Omental fat pad (tissue), 3 donors: ENCODE measurements at regions not wholly inside any gene's neighbourhood (a gene's known extent, or its start where the extent isn't known, plus 50 kb on each side); places are given as distances from the start of the nearest gene placed in this dataset.
"Not testable (repeated sequence)": the region's sequence is repeated elsewhere in the genome, so short reads cannot be mapped to it uniquely, and the experiment has no call there.

Source experiments
- ATAC-seq: fragments of 150-250 bp; one replicate; pipeline ENCODE4 v1.9.1; 2016; ENCODE audit warnings: mild to moderate bottlenecking, moderate library complexity; ENCODE audit not compliant: low FRiP score
- DNase-seq: peaks from one replicate; pipeline ENCODE4 v3.0.0-alpha.2; 2019; ENCODE audit warnings: low spot score
- TF ChIP-seq, protein P1 (sequence below), 3 donors: fragments of 450-650 bp; IDR thresholded peaks; one replicate each; pipeline ENCODE4 v1.5.1; 2016 to 2017; ENCODE audit warnings: antibody characterized with exemption in 3 of 3, mild to moderate bottlenecking in 3 of 3, moderate library complexity in 2 of 3

DNA sequence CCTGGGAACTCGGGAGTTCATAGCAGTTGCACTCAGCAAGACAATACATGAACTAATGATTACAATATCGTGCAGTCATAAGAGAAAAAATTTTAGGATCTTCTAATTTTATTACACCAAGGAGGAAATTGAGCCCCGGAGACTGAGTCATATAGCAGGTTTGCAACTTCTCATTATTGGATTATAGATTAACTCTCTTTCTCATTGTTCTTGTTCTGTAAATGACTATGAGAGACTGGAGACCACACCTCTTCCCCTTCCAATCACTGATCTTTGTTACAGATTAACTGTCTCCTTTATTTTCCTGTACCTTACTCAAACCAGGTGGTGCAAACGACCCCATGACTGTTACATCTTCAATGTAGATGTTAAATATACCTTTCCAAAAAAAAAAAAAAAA is 435.8 kb upstream of the DDX18 start:
- TF ChIP-seq, protein P1, sequence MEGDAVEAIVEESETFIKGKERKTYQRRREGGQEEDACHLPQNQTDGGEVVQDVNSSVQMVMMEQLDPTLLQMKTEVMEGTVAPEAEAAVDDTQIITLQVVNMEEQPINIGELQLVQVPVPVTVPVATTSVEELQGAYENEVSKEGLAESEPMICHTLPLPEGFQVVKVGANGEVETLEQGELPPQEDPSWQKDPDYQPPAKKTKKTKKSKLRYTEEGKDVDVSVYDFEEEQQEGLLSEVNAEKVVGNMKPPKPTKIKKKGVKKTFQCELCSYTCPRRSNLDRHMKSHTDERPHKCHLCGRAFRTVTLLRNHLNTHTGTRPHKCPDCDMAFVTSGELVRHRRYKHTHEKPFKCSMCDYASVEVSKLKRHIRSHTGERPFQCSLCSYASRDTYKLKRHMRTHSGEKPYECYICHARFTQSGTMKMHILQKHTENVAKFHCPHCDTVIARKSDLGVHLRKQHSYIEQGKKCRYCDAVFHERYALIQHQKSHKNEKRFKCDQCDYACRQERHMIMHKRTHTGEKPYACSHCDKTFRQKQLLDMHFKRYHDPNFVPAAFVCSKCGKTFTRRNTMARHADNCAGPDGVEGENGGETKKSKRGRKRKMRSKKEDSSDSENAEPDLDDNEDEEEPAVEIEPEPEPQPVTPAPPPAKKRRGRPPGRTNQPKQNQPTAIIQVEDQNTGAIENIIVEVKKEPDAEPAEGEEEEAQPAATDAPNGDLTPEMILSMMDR (IDR thresholded peaks at IDR 0.05), result no peak
- no peak for ATAC-seq

DNA sequence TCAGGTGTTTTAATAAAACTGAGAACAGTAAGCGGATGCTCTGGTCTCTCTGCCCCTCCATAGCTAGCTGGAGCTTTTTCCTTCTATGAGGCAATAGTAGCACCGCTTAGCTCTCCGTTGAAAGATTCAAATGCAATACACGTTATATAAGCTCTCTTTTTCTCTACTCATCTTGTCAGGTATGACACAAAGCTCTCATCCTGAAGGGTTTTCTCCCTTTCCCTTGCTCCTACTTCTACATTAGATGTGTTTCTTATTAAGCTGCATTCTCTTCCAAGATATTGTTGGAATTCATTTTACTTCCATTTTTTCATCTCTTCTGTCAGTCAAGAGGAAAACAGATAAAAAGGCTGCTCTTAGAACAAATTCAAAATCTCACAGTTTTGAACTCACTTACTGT is 434.6 kb upstream of the DDX18 start:
- ATAC-seq (no peak), DNase-seq (no peak)
- TF ChIP-seq, protein P1 (IDR thresholded peaks at IDR 0.05), result no peak

More for the DNA sequence above, 435.8 kb upstream of the DDX18 start:
- DNase-seq, result no peak

DNA sequence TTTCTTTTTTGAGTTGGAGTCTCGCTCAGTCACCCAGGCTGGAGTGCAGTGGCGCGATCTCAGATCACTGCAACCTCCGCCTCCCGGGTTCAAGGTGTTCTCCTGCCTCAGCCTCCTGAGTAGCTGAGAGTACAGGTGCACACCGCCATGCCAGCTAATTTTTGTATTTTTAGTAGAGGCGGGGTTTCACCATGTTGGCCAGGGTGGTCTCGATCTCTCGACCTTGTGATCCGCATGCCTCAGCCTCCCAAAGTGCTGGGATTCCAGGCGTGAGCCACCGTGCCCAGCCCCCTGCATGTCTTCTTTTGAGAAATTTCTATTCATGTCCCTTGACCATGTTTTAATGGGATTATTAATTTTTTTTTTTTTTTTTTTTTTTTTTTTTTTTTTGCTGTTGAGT is 430.5 kb upstream of the DDX18 start:
- DNase-seq, ATAC-seq: not testable (repeated sequence)

DNA sequence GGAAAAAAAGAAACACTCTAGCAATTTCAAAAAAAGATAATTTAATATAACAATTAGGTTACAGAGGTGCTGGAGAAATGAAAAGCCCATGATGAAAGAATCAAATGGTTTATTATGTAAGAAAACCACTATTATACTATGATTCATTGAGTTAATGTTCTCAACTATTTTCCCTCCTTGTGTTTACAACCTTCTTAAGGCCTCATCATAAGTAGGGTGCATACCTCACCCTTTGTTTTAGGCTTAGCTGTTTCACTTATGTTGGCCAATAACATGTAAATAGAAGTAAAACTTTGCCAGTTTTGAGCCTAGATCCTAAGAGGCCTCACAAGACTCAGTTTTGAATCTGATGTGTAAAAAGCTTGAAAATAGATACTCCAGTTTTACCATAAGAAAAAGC is 418.3 kb upstream of the DDX18 start:
- no peak for ATAC-seq
- DNase-seq, result no peak
- TF ChIP-seq, protein P1 (IDR thresholded peaks at IDR 0.05), result no peak

DNA sequence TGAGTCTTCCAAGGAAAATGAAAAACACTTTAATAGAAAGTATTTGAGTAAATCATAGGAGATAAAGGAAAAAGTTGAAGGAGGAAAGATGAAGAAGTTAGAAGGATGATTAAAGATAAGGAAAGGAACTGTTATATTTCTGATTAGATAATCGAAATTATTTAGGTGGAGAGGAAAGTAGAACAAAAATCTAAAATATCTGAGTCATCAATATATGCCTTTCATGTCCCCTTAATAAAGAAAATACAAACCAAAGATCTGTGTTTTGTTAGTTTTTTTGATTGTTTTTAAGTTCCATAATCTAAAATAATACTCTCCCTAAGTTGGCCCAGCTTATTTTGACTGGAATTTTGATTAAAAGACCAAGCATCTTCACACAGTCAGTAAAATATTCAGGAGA is 412.9 kb upstream of the DDX18 start:
- ATAC-seq, result no peak
- TF ChIP-seq, protein P1 (IDR thresholded peaks at IDR 0.05), result no peak

DNA sequence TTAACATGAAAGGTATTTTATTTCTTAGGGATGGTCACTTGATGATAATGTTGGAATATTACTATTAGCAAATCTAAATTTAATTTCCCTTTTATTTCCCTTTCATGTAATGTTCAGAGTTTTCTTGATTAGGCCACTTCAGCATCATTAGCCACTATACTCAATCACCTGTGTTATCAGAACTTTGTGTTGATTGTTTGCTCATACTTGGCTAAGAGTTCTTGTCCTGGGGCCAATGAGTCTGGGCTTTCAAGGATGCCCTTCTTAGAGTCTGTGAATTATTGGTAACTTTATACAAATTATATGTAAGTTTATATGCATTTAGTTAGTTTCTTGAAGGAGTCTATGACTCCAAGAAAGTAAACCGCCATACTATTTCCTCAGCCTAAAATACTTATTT is 408.0 kb upstream of the DDX18 start:
- DNase-seq (no peak), ATAC-seq (no peak)
- TF ChIP-seq, protein P1 (IDR thresholded peaks at IDR 0.05), result no peak

More for the DNA sequence above, 412.9 kb upstream of the DDX18 start:
- DNase-seq, result no peak

DNA sequence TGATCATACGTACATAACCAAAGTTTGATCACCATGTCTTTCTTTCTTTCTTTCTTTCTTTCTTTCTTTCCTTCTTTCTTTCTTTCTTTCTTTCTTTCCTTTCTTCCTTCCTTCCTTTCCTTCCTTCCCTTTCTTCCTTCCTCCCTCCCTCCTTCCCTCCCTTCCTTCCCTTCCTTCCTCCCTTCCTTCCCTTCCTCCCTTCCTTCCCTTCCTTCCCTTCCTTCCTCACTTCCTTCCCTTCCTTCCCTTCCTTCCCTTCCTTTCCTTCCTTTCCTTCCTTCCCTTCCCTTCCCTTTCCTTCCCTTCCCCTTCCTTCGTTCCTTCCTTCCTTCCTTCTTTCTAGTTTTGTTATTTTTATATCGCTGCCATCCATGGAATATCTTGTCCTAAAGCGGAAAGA is 406.7 kb upstream of the DDX18 start:
- ATAC-seq (no peak), DNase-seq (no peak)
- TF ChIP-seq, protein P1 (IDR thresholded peaks at IDR 0.05), result no peak

DNA sequence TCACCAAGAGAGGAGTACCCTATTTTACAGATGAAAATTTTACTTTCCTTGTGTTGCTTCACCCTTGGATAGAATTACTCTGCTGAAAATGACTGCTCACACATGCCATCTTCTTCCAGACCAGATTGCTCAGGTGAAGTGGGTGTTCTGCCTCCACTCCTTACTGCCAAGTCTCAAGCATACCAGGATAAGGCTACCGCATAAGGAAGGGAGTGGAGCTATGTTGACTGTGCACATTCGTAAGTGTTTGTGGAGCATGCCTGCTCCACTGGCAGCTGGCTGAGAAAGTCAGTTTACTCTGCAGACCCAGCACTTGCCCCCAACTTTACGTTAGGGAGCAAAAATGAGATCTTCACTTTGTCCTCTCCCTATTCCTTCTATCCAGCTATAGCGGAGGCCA is 405.0 kb upstream of the DDX18 start:
- DNase-seq, result no peak
- TF ChIP-seq, protein P1 (IDR thresholded peaks at IDR 0.05), result no peak
- ATAC-seq, result no peak
